OCI-LY3 (cell line): ENCODE measurements at regions not wholly inside any gene's neighbourhood (a gene's known extent, or its start where the extent isn't known, plus 50 kb on each side); places are given as distances from the start of the nearest gene placed in this dataset.
"Not testable (repeated sequence)": the region's sequence is repeated elsewhere in the genome, so short reads cannot be mapped to it uniquely, and the experiment has no call there.

Source experiments
- H2AFZ ChIP-seq: fragments of 200-600, 300-600 bp; shearing (Covaris generic); 2 replicates; pipeline ENCODE4 v1.6.0; 2014; ENCODE audit warnings: antibody characterized with exemption, low read depth, low read length
- H3K27ac ChIP-seq: fragments of 200-600, 300-600 bp; sonication (generic); 2 replicates; pipeline ENCODE4 v1.5.1; 2014; ENCODE audit warnings: mild to moderate bottlenecking, low read length, moderate library complexity, mixed read lengths
- H3K27me3 ChIP-seq: fragments of 200-600, 300-600 bp; sonication (generic); 2 replicates; pipeline ENCODE4 v1.6.1; 2014; ENCODE audit warnings: low read depth, low read length, mixed read lengths
- H3K36me3 ChIP-seq: fragments of 200-600, 300-600 bp; sonication (generic); replicated peaks from 2 replicates; pipeline ENCODE3; 2014; ENCODE audit warnings: low read depth, low read length, mixed read lengths
- H3K4me1 ChIP-seq: fragments of 300-600, 200-600 bp; sonication (generic); 2 replicates; pipeline ENCODE4 v1.6.1; 2014; ENCODE audit warnings: low read length, mixed read lengths
- H3K4me2 ChIP-seq: fragments of 200-600, 300-600 bp; sonication (generic); 2 replicates; pipeline ENCODE4 v1.6.1; 2014; ENCODE audit warnings: low read length, mixed read lengths
- H3K4me3 ChIP-seq: fragments of 300-600, 200-600 bp; sonication (generic); 2 replicates; pipeline ENCODE4 v1.5.1; 2014; ENCODE audit warnings: antibody characterized with exemption, mild to moderate bottlenecking, low read length, moderate library complexity
- H3K79me2 ChIP-seq: fragments of 300-600, 200-600 bp; shearing (Covaris generic); 2 replicates; pipeline ENCODE4 v1.6.1; 2014; ENCODE audit warnings: mild to moderate bottlenecking, low read length, mixed read lengths
- H3K9ac ChIP-seq: fragments of 300-600, 200-600 bp; shearing (Covaris generic); 2 replicates; pipeline ENCODE4 v1.6.0; 2014; ENCODE audit warnings: mild to moderate bottlenecking, low read length, moderate library complexity
- H3K9me3 ChIP-seq: fragments of 200-600, 300-600 bp; shearing (Covaris generic); 2 replicates; pipeline ENCODE4 v1.6.1; 2014; ENCODE audit warnings: low read length, mixed read lengths; ENCODE audit not compliant: insufficient read depth
- H4K20me1 ChIP-seq: fragments of 200-600, 300-600 bp; sonication (generic); 2 replicates; pipeline ENCODE4 v1.6.1; 2016; ENCODE audit warnings: low read length, mixed read lengths; ENCODE audit not compliant: insufficient read depth
- CTCF ChIP-seq: fragments of 200-600, 300-600 bp; sonication (generic); IDR thresholded peaks from 2 replicates; pipeline ENCODE4 v1.5.1; 2014; ENCODE audit warnings: antibody characterized with exemption, low read length, low read depth
- EZH2phosphoT487 ChIP-seq: fragments of 200-600 bp; shearing (Covaris generic); IDR thresholded peaks from 2 replicates; pipeline ENCODE4 v1.6.1; 2018; ENCODE audit warnings: antibody characterized with exemption, mixed run types, low read depth

- Histone ChIP-seq H4K20me1 (no peaks in the 10 kb centered on the region), H3K27me3 (no peaks in the 10 kb centered on the region), H2AFZ (no peak overlapping the region), H3K79me2 (no peaks in the 10 kb centered on the region), H3K4me2 (no peak overlapping the region), H3K27ac (no peak overlapping the region), H3K4me1 (no peaks in the 10 kb centered on the region), H3K36me3 (no peaks in the 10 kb centered on the region), H3K9ac (no peak overlapping the region), H3K4me3 (no peak overlapping the region), H3K9me3 (no peaks in the 10 kb centered on the region)
- no peak for TF ChIP-seq CTCF
- no peak for TF ChIP-seq EZH2phosphoT487
Observed at GRCh38 chr2:52022006-52022405, 990.1 kb upstream of the NRXN1 start.

GRCh38 chr2:52017646-52018235 is 985.8 kb upstream of the NRXN1 start:
- Histone ChIP-seq H3K27ac (no peak overlapping the region), H3K4me3 (no peak overlapping the region), H3K9ac (no peak overlapping the region), H4K20me1 (no peaks in the 10 kb centered on the region), H3K27me3 (no peaks in the 10 kb centered on the region), H3K4me2 (no peak overlapping the region), H2AFZ (no peak overlapping the region), H3K79me2 (no peaks in the 10 kb centered on the region), H3K36me3 (no peaks in the 10 kb centered on the region), H3K9me3 (no peaks in the 10 kb centered on the region), H3K4me1 (no peaks in the 10 kb centered on the region)
- TF ChIP-seq EZH2phosphoT487 = no peak

- not testable (repeated sequence) for H3K27me3 ChIP-seq, H3K79me2 ChIP-seq, H3K4me1 ChIP-seq, H4K20me1 ChIP-seq, H3K27ac ChIP-seq, H3K9me3 ChIP-seq, H3K4me3 ChIP-seq, H3K36me3 ChIP-seq, H2AFZ ChIP-seq, H3K9ac ChIP-seq, H3K4me2 ChIP-seq
Observed at GRCh38 chr2:52006821-52007366, 975.0 kb upstream of the NRXN1 start.

GRCh38 chr2:52000151-52000855 is 968.4 kb upstream of the NRXN1 start:
- Histone ChIP-seq H3K27ac (no peak overlapping the region), H2AFZ (no peak overlapping the region), H3K27me3 (no peaks in the 10 kb centered on the region), H3K36me3 (no peaks in the 10 kb centered on the region), H3K4me3 (no peak overlapping the region), H3K4me1 (no peaks in the 10 kb centered on the region), H3K9me3 (no peaks in the 10 kb centered on the region), H4K20me1 (no peaks in the 10 kb centered on the region), H3K79me2 (no peaks in the 10 kb centered on the region), H3K9ac (no peak overlapping the region), H3K4me2 (no peak overlapping the region)
- TF ChIP-seq CTCF (no peak), EZH2phosphoT487 (no peak)

- TF ChIP-seq EZH2phosphoT487 (no peak), CTCF (no peak)
- no peak overlapping the region for H3K4me2 ChIP-seq
- H3K79me2 ChIP-seq = no peaks in the 10 kb centered on the region
- H3K9me3 ChIP-seq = no peaks in the 10 kb centered on the region
- no peak overlapping the region for H3K9ac ChIP-seq
- H4K20me1 ChIP-seq = no peaks in the 10 kb centered on the region
- H3K4me1 ChIP-seq = no peaks in the 10 kb centered on the region
- no peak overlapping the region for H3K27ac ChIP-seq
- H3K27me3 ChIP-seq = no peaks in the 10 kb centered on the region
- H3K36me3 ChIP-seq = no peaks in the 10 kb centered on the region
- H2AFZ ChIP-seq = no peak overlapping the region
- H3K4me3 ChIP-seq = no peak overlapping the region
Observed at GRCh38 chr2:51998890-51999289, 967.0 kb upstream of the NRXN1 start.
